LHCN-M2 (cell line): ENCODE measurements at regions not wholly inside any gene's neighbourhood (a gene's known extent, or its start where the extent isn't known, plus 50 kb on each side); places are given as distances from the start of the nearest gene placed in this dataset.

Experiments used
- DNase-seq: peaks from one replicate; pipeline ENCODE4 v3.0.0-alpha.2; 2012; ENCODE audit warnings: low read depth

DNA sequence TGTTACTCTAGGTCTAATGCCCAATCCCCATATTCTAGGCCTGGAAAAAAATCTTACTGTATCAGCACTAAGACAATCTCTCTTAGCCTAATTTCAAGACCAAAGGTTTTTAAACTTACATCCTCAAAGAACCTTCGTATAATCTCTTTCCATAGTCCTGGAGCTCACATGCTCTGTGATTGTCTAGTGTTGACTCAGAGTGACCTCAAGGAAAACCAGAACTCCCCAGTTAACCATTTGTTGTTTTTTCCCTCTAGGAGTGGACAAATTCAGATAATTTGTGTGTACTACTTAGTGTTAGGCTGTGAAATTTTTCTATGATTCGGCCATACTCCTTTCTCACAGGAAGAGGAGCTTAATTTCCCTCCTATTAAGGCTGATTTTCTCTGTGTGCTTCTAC lies 536.1 kb downstream of the SLC4A3 start:
- peak; percentile 65 for DNase-seq

DNA sequence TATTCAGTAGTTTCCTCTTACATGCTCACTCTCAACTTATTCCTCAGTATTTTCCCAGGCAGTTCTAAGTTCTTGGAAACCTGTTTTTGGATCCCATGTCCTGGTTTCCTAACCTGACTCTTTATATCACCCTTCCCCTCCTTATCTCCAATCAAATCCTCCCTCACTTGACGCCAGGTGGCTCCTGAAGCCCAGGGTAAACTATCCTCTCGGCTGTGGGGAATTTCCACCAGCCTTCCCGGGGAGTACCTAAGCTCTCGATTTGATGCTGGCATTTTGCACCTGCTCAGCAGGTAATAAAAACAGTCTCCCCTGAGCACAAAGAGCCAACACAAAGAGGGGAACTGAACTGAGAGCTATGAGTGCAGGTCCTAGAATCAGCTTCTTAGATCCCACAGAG lies 538.0 kb downstream of the SLC4A3 start:
- no peak for DNase-seq

DNA sequence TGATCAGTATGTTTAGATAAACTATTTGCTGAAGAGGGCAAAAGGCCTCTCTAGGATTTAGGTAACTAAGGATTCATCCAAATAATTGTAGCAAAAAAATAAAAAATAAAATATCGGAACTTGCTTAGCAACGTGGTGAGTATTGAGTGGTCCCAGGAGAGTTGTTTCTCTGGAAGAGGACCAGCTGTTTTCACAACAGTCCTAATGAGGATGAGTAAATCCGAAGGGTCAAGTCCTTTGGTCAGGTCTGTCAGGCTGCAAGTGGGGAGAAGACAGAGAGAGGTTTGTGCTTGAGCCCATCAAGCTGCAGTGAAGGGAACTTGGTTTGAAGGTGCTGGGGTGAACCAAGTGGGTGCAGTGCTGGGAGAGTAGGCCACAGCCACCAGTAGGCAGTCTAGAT lies 539.2 kb downstream of the SLC4A3 start:
- peak; percentile 79 for DNase-seq

DNA sequence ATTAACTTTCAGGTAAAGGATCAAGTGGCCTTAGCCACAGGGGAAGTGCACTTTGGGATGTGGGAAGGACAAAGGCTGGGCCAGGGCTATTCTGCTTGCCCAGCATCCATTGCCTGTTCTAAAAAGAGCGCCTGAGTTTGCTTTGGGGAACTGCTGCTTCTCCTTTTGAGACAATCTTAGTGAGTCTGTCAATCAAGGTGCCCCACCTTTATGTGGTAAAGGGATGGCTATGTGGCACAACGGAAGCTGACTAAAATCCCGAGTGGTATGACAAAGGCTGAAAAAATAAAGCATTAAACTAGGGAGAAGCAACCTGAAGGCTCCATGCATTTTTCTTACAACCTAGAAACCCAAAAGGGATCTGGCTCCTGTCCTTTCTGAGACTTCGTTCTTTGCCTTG lies 540.5 kb downstream of the SLC4A3 start:
- DNase-seq = no peak

DNA sequence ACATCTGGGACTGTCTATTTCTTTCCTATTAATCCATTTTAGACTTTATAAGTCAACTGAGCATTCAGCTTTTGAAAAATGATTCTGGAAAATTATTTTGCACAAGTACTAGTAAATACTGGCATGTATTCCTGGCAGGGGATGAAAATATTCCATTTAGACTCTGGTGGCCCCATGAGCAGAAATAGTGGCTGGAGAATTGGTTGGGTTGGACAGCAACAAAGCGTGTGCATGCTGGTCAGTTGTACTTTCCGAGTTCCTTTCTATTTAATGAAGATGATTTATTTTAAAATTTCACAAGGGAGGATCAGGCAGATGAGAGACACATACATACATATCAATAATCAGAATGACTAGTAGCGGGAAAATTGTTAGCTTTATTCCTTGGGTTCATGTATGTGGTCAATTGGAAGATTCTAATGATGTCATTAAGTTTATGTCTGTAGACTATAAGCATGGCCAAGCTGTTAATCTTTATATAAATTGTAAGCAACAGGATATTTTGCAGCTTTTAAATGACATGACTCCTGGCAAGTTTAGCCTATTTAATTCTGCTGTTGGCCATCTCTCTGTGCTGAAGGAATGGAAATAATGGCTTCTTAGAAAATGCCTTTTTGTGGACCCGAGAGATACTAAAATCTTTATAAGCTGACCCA lies 541.6 kb downstream of the SLC4A3 start:
- DNase-seq = no peak

DNA sequence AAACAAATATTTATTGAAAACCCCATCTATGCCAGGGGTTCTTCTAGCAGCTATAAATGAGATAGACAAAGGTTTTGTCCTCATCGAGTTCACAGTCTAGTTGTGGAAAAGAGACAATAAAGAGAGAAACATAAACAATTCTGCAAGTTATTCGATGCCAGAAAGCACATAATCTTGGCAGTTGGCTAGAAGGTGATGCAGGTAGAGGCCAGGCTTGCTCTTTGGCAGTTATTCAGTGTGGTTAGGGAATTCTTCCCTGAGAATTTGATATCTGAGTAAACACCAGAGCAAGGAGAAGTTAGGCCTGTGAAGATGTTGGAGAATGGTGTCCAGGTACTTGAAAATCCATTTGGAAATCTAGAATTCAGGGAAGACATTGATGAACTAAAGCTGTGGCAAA lies 547.4 kb downstream of the SLC4A3 start:
- DNase-seq = no peak

DNA sequence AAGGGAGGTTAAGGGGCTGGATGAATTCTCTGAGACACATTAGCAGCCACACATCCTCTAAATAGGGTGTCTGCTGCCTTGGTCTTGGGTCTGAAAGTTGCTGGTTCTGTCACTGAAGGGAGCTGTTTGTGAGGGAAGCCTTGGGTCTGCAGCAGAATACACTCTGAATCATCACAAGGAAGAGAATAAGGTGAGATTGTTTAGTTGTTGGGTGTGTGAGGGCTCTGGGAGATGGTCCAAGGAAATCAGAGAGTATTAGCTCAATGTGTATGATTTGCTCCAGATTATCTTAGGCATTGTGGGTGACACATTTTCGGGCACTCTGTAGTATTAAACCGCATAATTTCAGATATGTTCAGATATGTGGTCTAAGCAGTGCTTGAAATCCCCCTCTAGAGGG lies 548.5 kb downstream of the SLC4A3 start:
- DNase-seq = no peak

DNA sequence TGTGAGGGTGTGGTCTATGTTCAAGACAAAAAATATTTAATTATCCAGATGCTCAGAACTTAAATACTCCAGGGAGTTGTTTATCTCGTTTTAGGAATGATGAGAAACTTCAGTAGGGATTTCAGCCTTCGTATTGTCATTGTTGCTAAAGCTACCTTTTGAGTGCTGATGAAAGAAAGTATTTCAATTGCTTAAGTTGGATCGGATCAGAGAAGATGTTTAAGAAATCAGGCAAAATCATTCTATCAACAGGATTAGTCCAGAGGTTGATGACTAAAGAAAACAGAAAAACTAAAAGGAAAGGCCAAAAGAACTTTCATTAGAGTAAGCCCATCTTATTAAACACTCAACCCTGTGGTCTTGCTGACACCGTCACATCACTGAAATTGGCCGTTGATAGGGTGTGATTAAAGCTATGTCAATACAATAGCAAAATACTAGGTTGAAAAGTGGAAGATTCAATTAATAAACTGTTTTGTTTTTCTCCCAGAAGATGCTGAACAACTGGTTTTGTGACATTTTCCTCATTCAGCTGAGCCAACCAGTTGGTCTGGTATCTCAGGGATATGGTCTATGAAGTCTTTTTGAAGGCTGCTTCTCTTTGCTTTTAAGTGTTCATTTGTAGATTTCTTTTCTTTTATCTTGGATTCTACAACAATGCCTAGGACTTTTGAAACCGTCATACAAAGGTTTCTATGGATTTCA lies 551.7 kb downstream of the SLC4A3 start:
- no peak for DNase-seq

DNA sequence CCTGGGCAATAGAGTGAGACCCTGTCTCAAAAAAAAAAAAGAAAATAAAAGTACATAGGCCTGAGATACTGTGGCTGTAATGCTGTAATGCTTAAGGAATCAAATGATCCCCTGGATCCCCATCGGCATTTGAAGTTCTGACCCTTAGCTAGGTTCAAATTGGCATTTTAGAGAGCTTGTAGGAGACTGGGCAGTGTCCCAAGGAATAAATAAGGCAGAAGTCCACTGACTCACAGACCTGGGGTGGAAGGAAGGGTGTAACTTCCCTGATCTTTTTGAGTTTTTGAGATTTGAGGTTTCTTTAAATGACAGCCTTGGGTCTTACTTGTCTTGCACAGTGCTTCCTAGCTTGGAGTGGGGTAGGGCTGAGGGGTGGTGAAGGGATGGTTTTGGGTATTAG lies 553.7 kb downstream of the SLC4A3 start:
- no peak for DNase-seq

DNA sequence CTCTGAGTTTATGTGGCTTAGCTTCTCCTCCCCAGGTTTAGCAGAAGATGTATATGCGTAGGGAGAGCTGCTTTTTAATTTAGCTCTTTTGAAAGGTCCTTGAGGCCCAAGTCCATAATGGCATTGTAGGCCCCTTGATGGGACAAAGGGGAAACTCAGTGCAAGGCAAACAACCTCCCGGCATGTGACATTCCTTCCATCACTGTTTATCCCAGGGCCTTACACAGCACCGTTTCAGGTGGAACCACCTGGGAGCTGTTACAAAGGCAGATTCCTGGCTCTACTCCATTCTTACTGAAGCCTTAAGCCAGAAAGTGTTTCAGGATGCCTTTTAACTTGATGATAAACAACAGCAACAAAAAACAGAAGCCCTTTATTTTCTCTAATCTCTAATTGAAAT lies 555.4 kb downstream of the SLC4A3 start:
- no peak for DNase-seq

DNA sequence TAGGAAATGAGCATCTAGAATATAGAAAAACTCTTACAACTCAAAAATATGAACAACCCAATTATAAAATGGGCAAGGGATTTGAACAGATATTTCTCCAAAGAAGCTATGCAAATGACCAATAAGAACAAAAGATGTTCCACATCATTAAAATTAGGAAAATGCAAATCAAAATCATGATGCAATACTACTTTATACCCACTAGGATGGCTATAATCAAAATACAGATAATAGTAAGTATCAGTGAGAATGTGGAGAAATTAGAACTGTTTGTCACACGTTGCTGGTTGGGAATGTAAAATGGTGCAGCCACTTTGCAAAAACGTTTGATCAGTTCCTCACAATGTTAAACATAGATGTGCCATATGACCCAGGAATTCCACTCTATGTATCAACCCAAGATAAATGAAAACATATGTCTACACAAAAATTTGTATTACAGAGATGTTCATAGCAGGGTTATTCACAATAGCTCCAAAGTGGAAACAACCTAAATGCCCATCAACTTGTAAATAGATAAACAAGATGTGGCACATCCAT lies 558.4 kb downstream of the SLC4A3 start:
- DNase-seq = no peak

DNA sequence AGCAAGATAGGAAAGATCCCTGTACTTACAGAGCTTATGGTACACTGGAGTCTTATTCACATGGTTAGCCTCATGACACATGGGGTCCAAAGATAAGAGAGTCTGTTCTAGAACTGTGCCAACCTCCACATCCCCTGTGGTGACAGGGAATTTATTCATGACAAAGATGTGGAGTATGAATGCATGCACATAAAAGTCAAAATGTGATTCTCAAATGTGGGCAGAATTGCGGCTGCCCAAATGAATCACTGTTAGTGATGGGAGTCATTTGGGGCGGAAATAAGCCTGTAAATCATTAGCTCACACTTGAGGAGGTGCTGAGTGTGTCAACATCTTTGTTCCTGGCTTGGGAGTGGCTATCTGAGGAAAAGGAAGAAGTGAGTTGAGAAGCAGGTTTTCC lies 560.6 kb downstream of the SLC4A3 start:
- peak; percentile 88 for DNase-seq

DNA sequence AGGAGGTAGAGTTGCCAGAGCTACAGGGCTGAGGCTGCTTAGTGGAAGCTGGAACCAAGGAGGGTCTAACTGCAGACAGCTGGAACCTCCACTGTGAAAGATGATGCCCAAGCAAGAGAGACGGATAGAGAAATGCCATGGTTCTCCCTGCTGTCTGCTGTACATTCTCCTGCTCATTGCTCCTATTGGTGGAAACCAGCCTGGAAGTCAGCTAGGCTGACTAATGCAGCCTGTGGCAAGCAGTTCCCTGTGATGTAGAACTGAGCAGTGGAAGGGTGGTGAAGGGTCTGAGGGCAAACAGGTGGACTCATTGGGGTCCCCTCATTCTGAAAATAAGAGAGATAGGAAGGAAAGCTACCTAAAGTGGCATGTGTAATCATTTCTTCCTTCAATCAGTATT lies 563.6 kb downstream of the SLC4A3 start:
- no peak for DNase-seq

DNA sequence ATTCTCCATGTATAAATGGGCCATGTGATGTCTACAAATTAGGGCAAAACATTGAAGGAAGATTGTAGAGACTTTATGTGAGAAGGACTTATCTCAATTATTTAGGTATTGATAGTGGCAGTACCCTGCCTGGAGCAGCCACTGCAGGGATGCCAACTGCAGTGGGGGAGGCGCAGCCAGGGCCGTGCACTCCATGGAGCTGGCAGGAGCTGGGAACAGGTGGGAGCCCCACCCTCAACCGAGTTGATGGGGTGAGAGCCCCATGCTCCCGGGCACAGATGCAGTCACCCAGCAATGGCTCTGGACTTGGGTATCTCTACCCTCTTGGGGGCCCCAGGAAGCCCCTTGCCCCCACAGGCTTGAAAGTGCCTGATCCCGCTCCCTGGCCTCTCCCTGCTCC lies 564.3 kb downstream of the SLC4A3 start:
- DNase-seq = no peak

DNA sequence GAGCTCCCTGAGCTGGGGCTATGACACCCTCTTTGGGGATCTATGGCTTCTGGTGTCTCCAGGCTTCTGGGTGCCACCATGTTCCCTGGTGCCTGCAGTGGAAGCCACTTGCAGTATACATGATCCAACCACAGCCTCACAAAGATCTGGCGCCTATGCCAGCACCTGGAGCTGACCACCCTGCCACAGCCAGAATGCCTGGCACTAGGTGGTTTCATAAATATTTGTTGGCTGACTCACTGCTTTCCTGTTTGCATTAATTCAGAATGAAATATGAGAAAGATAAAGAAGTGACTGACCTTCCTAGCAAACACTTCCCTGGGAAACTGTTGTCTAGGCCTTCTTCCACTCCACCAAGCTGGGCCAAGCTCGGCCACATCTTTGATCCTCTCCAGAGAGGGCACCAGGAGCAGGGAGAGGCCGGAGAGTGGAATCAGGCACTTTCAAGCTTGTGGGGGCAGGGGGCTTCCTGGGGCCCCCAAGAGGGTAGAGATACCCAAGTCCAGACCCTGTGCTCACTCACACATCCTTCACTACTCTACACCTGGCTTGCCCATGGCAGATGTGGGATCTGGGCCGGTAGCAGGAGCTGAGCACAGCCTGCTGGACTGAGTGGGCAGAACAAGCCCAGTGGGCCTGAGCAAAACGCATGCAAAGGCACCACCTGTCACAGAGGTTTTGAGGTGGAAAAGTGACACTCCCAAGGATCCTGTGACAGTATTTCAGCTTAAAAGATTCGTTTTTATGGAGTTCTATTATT lies 565.7 kb downstream of the SLC4A3 start:
- peak; percentile 38 for DNase-seq

DNA sequence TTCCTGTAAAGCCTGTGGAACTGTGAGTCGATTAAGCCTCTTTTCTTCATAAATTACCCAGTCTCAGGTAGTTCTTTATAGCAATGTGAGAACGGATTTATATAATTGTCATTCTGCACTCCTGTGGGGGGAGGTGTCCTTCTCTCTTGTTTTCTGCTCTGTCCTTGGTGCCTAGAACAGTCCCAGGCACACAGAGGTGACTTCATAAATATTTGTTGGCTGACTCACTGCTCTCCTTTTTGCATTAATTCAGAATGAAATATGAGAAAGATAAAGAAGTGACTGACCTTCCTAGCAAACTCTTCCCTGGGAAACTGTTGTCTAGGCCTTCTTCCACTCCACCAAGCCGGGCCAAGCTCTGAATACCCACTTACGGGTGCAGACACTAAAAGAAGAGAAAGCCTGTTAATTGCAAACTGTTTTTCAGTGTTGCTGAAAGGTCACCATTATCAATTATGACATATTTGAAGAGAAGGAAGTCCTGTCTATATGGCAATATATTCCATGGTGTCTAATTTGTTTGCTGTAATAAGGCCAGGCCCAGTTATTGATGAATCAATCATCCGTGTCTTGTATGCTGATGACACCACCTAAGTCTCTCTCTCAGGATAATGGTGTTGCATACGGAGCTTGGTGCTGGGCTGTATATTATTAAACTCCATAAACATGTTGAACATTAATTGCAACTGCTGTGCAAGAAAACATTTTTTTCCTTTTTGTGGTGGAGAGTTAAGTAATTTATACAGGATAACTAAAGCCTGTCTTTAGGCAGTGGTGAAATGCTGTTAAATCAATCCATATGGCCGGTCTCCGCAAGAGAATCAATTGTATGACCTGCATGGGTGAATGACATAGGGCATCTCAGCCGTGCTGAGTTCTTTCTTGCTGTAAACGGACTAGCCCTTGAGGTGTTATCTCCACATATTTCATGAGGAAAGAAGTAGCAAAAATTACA lies 567.5 kb downstream of the SLC4A3 start:
- DNase-seq = no peak

DNA sequence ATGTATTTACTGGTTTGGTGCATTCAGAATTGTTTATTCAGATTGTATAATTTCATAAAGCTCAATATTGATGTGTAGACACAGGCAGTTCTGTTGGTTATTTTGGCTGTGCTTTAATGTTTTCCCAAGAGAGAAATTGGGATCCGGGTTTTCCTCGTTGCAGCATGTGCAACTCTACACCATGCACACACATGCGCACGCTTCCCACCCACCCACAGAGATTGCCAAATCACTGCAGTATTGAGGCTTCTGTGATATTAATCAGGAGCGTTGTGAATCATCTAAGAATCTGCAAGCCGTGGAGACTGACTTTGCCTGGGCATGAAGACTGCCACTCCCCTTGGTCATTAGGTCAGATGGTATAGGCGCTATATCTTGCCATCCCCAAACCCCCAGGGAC lies 571.5 kb downstream of the SLC4A3 start:
- peak; percentile 92 for DNase-seq

DNA sequence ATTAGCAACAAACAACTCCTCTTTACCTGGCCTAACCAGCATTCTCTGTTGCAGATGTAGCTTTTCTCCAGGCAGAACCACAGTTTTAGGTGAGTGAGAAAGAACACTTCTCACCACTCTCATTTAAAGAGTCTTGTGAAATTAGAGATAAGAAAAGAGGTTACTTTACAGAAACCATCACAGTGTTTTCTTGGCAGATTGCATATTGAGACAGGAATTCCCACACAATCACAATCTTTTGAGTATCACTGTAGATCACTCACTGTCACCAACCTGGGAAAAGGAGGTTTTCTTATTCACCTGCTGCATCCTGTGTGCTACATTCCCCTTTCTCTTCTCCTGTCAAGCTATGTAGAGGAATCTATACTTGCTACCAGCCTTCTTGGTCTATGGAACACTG lies 574.6 kb downstream of the SLC4A3 start:
- DNase-seq = no peak

DNA sequence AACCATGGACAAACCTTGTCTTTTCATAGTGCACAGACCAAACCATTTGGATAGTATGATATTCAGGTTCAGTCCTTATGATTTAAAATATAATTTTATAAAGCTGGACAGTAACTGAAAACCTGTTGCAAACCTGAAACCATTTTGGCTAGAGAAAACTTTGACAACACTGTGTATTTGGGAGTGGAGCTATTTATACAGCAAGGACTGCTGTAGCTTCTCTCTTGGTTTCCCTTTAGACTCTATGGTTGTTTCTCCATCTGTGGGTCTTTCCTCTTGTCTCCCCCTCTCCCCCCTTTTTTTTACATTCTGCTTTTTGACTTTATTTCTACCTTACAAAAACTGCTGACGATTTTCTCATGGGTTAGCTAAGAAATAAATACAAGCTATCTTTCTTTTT lies 581.7 kb downstream of the SLC4A3 start:
- no peak for DNase-seq

DNA sequence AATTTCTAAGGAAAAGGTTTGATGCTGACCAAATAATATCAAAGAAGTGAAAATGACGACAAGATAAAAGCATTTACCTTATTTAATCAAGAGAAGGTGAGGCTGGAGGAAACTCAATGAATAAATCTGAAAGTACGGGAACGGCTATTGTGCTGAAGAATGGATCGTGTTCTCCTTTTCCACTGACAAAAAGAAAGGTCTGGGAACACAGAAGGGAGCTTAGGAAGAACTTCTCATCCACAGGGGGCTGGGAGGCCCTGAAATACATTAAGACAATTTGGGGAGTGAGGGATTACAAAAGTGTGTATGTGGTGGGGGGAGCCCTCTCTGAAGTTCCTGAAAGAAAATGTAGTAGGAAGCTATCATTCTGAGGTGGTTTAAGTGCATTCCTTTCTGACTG lies 582.3 kb downstream of the SLC4A3 start:
- no peak for DNase-seq

DNA sequence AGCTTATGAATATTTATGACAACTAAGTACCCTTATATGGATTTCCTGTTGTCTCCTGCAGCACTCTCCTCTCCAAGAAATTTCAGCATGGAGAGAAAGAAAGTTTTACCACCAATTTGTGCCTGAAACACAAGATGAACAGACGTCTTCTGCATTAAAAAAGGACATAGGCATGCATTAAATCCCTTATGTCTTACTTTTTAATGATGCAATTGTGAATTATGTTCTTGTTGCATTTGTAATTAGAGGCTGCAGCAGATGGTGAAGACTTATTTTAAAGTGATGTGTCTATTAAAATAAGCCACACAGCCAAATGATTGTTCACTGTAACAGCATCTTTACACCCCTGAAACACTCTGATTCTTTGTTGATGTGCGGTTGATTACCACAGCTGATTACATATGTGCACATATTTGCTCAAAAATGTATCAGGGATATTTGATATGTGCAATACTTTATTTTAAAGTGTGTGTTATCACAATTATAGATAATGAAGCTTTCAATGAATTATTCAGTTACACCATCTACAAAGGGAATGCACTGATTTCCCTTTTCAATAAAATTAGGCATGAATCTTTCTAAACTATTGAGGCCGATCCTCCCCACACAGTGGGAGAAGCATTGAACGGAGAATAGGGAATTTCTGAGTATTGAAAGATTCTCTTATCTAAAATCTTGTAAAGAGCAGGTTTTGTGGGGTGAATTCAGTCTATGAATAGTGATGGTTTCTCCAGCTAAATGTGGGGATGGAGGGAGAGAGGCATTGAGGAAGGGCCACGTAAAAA lies 585.1 kb downstream of the SLC4A3 start:
- no peak for DNase-seq
